HAP-1 (cell line): ENCODE measurements at regions not wholly inside any gene's neighbourhood (a gene's known extent, or its start where the extent isn't known, plus 50 kb on each side); places are given as distances from the start of the nearest gene placed in this dataset.
"Not testable (repeated sequence)": the region's sequence is repeated elsewhere in the genome, so short reads cannot be mapped to it uniquely, and the experiment has no call there.

ENCODE experiments used
- DNase-seq, 2 experiments: peaks; one replicate each; pipeline ENCODE4 v3.0.0-alpha.2; 2016 to 2020; ENCODE audit warnings: low spot score in 2 of 2
- H3K27me3 ChIP-seq: fragments of 250-450 bp; sonication (Bioruptor Pico); 2 replicates; pipeline ENCODE4 v1.5.1; 2020; ENCODE audit warnings: low read depth, mild to moderate bottlenecking, moderate library complexity
- H3K36me3 ChIP-seq: fragments of 250-450 bp; sonication (Bioruptor Pico); replicated peaks from 2 replicates; pipeline ENCODE4 v1.5.1; 2020; ENCODE audit warnings: mild to moderate bottlenecking
- H3K4me1 ChIP-seq: fragments of 250-450 bp; sonication (Bioruptor Pico); 2 replicates; pipeline ENCODE4 v1.5.1; 2020; ENCODE audit warnings: mild to moderate bottlenecking
- H3K4me3 ChIP-seq: fragments of 250-450 bp; sonication (Bioruptor Pico); 2 replicates; pipeline ENCODE4 v1.5.1; 2020; ENCODE audit warnings: mild to moderate bottlenecking, moderate library complexity
- H3K9me3 ChIP-seq: fragments of 250-450 bp; sonication (Bioruptor Pico); 2 replicates; pipeline ENCODE4 v1.5.1; 2020; ENCODE audit warnings: mild to moderate bottlenecking, moderate library complexity
- in situ Hi-C: fragments of 300-500 bp; cut with MboI; formaldehyde crosslinking; loops from 3 replicates; pipeline ENCODE4 v1.14.3; 2020; ENCODE audit warnings: low sequenced_read_pairs, inconsistent platforms, mixed read lengths

DNA sequence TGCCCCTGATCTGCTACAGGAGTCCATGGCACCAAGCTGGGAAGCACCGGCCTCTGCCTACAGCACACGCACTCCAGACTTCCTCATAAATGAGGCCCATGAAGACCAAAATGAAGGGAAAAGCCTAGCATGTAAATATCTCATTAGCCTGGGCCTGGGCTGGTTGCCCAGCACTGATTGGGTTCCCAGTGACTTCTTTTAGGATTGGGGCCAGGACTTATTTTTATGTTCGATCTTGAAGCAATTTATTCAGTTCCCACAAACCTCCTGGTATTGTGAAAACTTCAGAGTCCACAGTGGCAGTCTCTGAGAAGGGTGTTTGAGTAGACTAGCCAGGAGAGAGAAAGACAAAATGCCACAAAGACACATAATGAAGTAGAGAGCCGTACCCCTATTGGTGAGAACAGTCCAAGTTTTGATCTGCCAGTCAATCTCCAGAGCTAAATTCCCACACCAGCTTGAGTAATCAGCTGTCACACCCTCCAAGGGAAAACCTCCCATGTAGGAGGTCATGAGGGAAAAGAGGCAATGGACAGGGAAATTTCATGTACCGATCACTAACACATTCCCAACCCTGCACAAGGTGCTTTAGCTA, 78.2 kb downstream of the PHLDA1 start:
- Histone ChIP-seq H3K27me3 (no peaks in the 10 kb centered on the region), H3K4me3 (no peak overlapping the region), H3K36me3 (no peaks in the 10 kb centered on the region), H3K4me1 (peaks cover 7% of the 10 kb centered on the region), H3K9me3 (no peaks in the 10 kb centered on the region)
- in situ Hi-C loops = no loop called here
- no peak for DNase-seq

DNA sequence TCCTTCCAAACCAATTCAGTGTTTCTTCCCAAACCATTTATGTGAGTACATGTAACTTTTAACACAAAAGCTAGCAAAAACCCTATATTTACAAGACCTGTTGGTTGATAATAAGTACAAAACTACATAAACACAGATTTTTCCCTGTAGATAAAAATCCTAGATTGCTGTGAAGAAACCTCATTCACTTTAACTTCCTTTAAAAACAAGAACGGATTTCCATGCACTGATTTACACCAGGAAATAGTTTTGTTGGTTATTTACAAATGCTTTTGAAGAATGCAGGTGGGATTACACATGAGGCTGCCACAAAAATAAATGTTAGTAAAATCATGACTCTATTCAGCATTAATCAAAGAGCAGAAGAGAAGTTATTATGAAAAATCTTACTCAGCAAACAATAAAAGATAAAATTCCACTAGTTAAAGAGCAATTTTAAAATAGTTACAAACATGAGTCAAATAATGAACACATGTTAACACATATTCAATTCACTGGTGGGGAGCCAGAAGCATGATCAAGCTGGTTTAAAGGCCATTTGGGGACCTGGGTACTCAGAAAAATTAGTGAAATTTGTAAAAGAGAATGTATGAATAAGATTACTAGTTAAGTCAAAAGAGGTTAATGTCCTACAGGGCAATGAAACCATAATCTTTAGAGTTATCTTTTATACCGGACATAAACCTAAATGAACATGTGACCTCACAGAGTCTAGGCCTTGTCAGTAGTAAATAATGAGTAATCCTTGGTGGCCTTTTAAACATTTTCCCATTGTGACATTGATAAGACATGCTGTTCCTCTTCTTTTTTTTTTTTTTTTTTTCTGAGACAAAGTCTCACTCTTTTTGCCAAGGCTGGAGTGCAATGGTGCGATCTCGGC, 79.9 kb downstream of the PHLDA1 start:
- Histone ChIP-seq H3K4me1 (peaks cover 2% of the 10 kb centered on the region; the same call in 1 of the 2 replicates), H3K36me3 (no peaks in the 10 kb centered on the region), H3K27me3 (no peaks in the 10 kb centered on the region), H3K9me3 (no peaks in the 10 kb centered on the region), H3K4me3 (no peak overlapping the region)
- DNase-seq = no peak
- in situ Hi-C loops = no loop called here

DNA sequence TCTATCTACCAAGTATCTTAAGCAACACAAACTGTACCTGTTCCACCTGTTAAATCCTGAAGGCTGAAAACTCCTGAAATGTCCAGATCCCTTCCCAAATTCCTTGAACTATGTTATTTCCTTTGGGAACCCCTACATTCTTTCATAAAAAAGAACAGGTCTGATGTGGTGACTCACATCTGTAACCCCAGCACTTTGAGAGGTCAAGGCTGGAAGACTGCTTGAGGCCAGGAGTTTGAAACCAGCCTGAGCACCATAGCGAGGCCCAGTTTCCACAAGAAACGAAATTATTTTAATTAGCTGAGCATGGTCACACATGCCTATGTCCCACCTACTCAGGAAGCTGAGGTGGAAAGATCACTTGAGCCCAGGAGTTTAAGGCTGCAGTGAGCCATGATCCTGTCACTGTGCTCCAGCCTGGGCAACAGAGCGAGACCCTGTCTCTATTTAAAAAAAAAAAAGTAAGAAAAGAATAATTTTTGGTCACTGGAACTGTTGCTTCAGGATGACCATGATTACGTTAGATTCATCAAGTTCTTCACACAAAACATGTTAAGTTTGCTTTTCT, 84.3 kb downstream of the PHLDA1 start:
- Histone ChIP-seq H3K27me3 (no peaks in the 10 kb centered on the region), H3K36me3 (no peaks in the 10 kb centered on the region), H3K4me3 (no peak overlapping the region), H3K4me1 (peaks cover 15% of the 10 kb centered on the region), H3K9me3 (no peaks in the 10 kb centered on the region)
- DNase-seq = no peak
- in situ Hi-C loops = no loop called here

DNA sequence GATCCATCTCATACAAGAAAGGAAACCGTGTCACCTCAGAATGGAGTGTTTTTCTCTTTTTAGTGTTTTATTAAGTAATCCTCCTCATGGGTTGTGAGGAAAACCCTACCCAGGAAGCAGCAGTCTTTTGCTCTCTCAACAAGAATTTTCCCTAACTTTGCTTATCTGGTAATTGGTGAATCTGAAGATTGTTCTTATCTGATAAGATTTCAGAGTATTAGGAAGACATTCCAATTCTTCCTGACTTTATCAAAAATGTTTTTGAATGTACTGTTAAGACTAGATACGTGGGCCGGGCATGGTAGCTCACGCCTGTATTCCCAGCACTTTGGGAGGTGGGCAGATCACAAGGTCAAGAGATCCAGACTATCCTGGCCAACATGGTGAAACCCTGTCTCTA, 86.0 kb downstream of the PHLDA1 start:
- Histone ChIP-seq H3K36me3 (no peaks in the 10 kb centered on the region), H3K4me3 (no peak overlapping the region), H3K4me1 (peaks cover 15% of the 10 kb centered on the region), H3K27me3 (no peaks in the 10 kb centered on the region), H3K9me3 (no peaks in the 10 kb centered on the region)
- no peak for DNase-seq
- in situ Hi-C loops = no loop called here

DNA sequence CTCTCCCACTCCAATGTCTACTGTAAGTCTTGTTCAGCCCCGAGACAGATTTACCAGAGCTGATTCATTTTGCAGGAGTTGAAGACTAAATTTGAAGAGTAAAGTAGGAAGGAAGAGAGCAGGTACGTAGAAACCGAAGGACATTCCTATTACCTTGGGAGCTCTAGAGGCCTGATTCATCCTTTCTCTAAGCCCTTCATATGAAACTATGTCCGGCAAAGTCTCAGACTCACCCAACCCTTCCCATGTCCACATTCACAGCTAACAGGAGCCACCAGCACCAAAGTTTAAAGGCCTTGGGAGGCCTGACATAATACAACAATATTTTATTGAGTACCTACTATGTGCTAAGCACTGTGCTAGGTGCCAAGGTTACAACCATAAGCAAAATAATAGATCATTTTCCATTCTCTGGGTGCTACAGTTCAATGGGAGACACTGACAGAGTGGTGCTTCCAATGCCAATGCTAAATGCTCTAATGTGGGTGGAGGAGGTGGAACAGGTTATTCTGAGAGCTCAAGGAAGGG, 86.6 kb downstream of the PHLDA1 start:
- no peak for DNase-seq
- H3K4me3 ChIP-seq = no peak overlapping the region
- no peaks in the 10 kb centered on the region for H3K36me3 ChIP-seq
- no peaks in the 10 kb centered on the region for H3K27me3 ChIP-seq
- H3K9me3 ChIP-seq = no peaks in the 10 kb centered on the region
- peaks cover 15% of the 10 kb centered on the region for H3K4me1 ChIP-seq
- in situ Hi-C loops = no loop called here

DNA sequence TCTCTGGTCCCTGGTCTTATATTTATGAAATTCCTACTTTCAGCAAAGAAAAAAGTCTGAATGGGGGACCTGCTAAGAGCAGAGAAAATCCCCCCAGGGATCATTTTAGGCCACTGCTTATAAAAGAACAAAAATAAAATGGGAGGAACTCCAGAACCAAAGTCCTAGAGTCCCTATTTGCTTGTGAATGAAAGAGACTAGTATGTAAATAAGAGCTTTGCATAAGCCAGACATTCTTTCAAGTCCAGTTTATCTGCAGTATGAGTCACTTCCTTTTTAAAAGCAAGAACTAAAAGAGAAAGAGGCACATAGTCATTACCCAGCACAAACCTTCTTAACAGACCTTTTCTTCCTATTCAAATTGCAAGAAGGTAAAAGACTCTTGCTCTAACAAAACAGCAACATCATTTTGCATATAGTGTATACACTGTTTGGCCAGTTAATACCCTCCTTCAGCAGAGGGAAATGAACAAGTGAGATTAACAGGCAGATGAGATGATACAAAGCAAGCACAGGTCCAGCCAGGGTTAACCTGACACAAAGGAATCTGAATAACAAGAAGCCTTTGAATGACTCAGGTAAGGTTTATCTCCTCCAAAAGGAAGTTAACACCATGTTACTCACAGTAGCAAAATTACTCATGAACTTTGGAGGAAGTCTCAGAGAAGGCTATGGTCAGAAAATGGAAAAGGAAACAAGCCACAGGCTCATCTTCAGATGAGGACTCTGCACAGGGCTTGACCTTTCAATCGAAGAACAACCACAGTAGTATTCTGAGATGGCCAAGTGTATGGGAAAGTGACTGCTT, 87.3 kb downstream of the PHLDA1 start:
- Histone ChIP-seq H3K9me3 (no peaks in the 10 kb centered on the region), H3K27me3 (no peaks in the 10 kb centered on the region), H3K36me3 (no peaks in the 10 kb centered on the region), H3K4me1 (peaks cover 15% of the 10 kb centered on the region), H3K4me3 (no peak overlapping the region)
- in situ Hi-C loops = no loop called here
- peak; percentile 59 to 100 for DNase-seq

DNA sequence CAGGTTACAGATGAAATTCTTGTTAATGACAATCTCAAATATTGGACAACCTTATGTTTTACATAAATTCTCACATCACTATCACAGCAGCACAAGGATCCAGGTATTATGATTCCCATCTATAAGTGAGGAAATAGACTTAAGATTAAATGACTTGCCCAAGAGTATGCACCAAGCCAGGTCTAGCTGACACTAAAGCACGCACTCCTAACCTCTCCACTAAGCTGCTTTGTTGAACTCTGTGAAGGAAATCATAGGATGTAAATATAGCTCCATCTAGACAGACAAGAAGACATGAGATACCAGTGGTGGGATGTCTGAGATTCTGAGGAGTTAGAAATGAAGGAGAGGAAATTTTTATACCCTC, 87.9 kb downstream of the PHLDA1 start:
- in situ Hi-C loops = no loop called here
- peaks cover 15% of the 10 kb centered on the region for H3K4me1 ChIP-seq

DNA sequence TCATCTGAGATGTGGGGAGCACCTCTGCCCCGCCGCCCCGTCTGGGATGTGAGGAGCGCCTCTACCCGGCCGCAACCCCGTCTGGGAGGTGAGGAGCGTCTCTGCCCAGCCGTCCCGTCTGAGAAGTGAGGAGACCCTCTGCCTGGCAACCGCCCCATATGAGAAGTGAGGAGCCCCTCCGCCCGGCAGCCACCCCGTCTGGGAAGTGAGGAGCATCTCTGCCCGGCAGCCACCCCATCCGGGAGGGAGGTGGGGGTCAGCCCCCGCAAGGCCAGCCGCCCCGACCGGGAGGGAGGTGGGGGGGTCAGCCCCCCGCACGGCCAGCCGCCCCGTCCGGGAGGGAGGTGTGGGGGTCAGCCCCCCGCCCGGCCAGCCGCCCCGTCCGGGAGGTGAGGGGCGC, 89.9 kb downstream of the PHLDA1 start:
- H3K9me3 ChIP-seq, DNase-seq, in situ Hi-C loops, H3K36me3 ChIP-seq, H3K4me3 ChIP-seq, H3K27me3 ChIP-seq: not testable (repeated sequence)
- peaks cover 15% of the 10 kb centered on the region for H3K4me1 ChIP-seq

More for the DNA sequence above, 87.9 kb downstream of the PHLDA1 start:
- Histone ChIP-seq H3K36me3 (no peaks in the 10 kb centered on the region), H3K27me3 (no peaks in the 10 kb centered on the region), H3K4me3 (no peak overlapping the region), H3K9me3 (no peaks in the 10 kb centered on the region)
- peak in 1 of 2 experiments; percentile 37 for DNase-seq

DNA sequence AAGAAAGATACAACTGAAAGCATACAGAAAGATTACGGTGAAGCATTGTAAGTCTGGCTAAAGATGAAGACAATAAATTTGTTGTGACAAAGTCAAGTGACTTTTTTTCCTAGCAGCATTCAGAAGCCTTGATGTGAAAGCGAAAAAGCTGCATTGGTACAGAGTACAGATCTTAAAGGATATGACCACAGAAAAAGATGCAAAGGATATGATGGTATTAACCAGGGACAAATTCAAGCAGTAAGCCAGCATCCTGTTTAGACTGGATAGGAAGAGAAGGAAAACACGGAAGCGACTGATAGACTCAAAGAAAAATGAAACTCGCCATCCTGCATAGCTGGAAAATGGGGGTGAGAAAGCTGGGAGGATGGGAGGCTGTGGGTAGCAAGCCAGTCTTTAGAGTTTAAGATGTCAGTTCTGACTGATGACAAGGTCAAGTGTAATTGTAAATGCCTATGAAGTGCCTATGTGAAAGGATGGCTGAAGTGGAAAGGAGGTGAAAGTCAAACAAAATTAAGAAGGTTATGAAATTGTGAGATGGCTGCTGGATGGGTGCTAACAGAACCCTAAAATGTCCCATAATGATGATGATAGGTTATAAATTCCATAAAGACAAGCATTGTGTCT, 92.4 kb downstream of the PHLDA1 start:
- H3K4me1 ChIP-seq = peaks cover 7% of the 10 kb centered on the region
- H3K4me3 ChIP-seq = no peak overlapping the region
- H3K27me3 ChIP-seq = no peaks in the 10 kb centered on the region
- no peaks in the 10 kb centered on the region for H3K36me3 ChIP-seq
- DNase-seq = no peak
- H3K9me3 ChIP-seq = no peaks in the 10 kb centered on the region
- in situ Hi-C loops = no loop called here

DNA sequence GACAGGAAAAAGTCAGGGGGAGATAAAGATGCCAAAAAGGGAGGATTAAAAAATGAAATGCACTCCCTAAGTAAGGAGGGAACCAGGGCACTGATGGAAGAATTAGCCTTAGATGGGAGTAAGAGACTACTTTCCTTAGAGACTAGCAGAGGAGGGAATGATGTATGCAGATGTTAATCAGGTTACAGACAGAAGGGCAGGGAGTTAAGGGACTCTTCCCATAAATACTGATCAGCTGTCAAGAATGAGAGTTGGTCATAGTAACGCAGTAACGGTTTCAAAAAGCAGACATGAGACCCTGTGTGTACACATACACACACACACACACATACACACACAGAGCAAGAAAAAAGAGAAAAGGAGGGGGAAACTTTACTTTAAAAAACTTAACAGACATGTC, 93.4 kb downstream of the PHLDA1 start:
- no peaks in the 10 kb centered on the region for H3K27me3 ChIP-seq
- H3K4me1 ChIP-seq = peaks cover under 1% of the 10 kb centered on the region
- no peaks in the 10 kb centered on the region for H3K36me3 ChIP-seq
- in situ Hi-C loops = no loop called here
- no peaks in the 10 kb centered on the region for H3K9me3 ChIP-seq
- no peak for DNase-seq
- no peak overlapping the region for H3K4me3 ChIP-seq

DNA sequence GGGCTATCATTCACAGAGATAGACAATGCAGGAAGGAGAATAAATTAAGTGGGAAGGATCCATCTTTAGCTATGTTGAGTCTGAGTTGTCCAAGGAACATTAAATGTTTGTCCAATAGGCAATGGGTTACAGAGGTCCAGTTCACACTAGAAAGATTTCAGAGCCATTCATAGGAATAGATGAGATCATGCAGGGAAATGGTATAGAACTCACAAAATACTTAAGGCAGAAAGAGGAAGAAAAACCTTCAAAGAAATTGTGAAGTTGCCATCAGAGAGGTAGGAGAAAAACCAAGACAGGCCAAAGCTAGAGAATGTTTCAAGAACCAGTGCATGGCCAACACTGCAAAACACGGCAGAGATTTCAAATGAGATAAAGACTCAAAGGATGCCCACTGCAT, 94.1 kb downstream of the PHLDA1 start:
- Histone ChIP-seq H3K4me1 (no peaks in the 10 kb centered on the region; the same call in 1 of the 2 replicates), H3K27me3 (no peaks in the 10 kb centered on the region), H3K36me3 (no peaks in the 10 kb centered on the region), H3K9me3 (no peaks in the 10 kb centered on the region), H3K4me3 (no peak overlapping the region)
- in situ Hi-C loops = no loop called here
- no peak for DNase-seq

DNA sequence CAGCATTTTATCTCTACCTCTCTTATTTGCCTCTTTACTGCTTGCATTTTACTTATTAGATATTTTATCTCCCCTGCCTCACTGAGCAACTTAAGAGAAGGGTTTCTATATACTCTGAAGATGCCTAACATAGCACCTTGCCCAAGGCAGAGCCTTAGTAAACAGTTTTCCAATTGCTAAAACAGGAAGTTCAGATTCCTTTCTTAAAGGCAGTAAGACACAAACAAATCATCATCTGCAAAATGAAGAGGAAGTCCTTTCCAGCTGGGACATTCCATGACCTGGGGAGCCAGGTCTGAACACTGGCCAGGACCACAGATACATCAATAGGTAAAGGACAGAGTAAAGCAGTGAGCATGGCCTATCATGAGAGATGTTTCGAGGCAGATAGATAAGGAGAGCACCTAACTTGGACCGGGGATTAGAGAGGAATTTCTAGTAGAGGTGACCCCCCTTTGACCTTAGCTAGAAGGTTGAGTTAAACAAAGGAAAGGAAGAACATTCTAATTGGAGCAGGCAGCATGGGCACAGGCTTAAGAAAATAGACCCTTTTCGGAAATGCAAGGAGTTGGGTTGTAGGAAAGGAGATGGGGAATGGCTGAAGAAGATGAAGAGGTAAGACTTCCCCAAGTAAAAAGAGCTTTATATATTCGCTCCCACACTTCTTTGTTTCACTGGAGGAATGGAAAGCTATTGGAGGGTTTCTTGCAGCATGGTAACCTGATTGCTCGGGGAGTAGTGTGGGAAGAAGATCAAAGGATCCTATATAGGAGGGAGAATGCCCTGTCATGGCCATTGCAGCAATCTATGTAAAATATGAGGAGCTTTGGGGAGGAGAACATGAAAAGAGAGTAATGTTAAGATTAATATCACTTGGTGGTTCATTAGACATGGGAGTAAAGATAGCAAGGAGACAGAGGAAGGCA, 94.8 kb downstream of the PHLDA1 start:
- Histone ChIP-seq H3K27me3 (no peaks in the 10 kb centered on the region), H3K9me3 (no peaks in the 10 kb centered on the region), H3K36me3 (no peaks in the 10 kb centered on the region), H3K4me3 (no peak overlapping the region), H3K4me1 (no peaks in the 10 kb centered on the region; the same call in 1 of the 2 replicates)
- in situ Hi-C loops = no loop called here
- no peak for DNase-seq
